ENCODE measurements at regions not wholly inside any gene's neighbourhood (a gene's known extent, or its start where the extent isn't known, plus 50 kb on each side); places are given as distances from the start of the nearest gene placed in this dataset.

DNA sequence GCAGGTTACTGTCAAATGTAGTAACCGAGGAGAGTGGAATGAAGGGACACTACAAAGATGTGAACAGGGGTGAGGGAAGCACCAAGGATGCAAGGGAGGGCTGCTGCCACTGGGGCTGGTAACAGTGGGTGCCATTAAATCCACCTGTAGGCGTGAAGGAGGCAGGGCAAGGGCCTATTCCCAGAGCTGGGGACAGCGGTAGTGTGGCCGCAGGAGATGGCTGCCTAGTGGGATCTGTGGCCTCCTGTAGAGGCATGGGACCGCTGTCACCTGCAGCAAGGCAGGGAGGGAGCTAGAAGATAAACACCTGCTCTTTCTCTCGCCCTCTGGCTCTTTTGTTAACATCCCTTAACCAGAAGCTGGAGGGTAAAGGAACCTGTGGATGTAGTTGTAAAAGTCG is 80.5 kb upstream of the CNIH3 start:
- peaks cover 5% of the 10 kb centered on the region for H3K4me1 Mint-ChIP-seq (ENCODE audit: low read depth, unreplicated experiment)
- H3K27me3 ChIP-seq (ENCODE audit: insufficient read depth, low read length) = no peaks in the 10 kb centered on the region
- no peak for TF ChIP-seq EZH2 (IDR thresholded peaks at IDR 0.05; ENCODE audit: insufficient read depth, low read length)
- TF ChIP-seq, protein P1, sequence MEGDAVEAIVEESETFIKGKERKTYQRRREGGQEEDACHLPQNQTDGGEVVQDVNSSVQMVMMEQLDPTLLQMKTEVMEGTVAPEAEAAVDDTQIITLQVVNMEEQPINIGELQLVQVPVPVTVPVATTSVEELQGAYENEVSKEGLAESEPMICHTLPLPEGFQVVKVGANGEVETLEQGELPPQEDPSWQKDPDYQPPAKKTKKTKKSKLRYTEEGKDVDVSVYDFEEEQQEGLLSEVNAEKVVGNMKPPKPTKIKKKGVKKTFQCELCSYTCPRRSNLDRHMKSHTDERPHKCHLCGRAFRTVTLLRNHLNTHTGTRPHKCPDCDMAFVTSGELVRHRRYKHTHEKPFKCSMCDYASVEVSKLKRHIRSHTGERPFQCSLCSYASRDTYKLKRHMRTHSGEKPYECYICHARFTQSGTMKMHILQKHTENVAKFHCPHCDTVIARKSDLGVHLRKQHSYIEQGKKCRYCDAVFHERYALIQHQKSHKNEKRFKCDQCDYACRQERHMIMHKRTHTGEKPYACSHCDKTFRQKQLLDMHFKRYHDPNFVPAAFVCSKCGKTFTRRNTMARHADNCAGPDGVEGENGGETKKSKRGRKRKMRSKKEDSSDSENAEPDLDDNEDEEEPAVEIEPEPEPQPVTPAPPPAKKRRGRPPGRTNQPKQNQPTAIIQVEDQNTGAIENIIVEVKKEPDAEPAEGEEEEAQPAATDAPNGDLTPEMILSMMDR (IDR thresholded peaks at IDR 0.05; ENCODE audit: insufficient read depth, low read depth, low read length) = no peak
- FAIRE-seq (no peak), DNase-seq (ENCODE audit: low read depth) (no peak)
- no peaks in the 10 kb centered on the region for H4K20me1 ChIP-seq (ENCODE audit: insufficient read depth, low read length)
- H3K27me3 Mint-ChIP-seq (ENCODE audit: low read depth, unreplicated experiment) = peaks cover 5% of the 10 kb centered on the region
- H3K4me3 Mint-ChIP-seq (ENCODE audit: unreplicated experiment) = no peak overlapping the region
- no peak overlapping the region for H3K27ac Mint-ChIP-seq (ENCODE audit: unreplicated experiment)
- no peak overlapping the region for H3K4me3 ChIP-seq (ENCODE audit: insufficient read depth, low read depth, low read length)
- no peak overlapping the region for H2AFZ ChIP-seq (ENCODE audit: low read depth, low read length)
- H3K27ac ChIP-seq (ENCODE audit: low read depth, low read length) = no peak overlapping the region
- no peak overlapping the region for H3K9ac ChIP-seq (ENCODE audit: low read length)
- no peaks in the 10 kb centered on the region for H3K36me3 Mint-ChIP-seq (ENCODE audit: low read depth, unreplicated experiment)
- H3K9me3 Mint-ChIP-seq (ENCODE audit: unreplicated experiment) = no peaks in the 10 kb centered on the region
- H3K79me2 ChIP-seq (ENCODE audit: insufficient read depth, low read length) = no peaks in the 10 kb centered on the region
- H3K9me3 ChIP-seq (ENCODE audit: insufficient read depth, low read depth, low read length) = no peaks in the 10 kb centered on the region
- H3K36me3 ChIP-seq (ENCODE audit: insufficient read depth, low read length) = no peaks in the 10 kb centered on the region
- peaks cover 13% of the 10 kb centered on the region for H3K4me1 ChIP-seq (ENCODE audit: insufficient read depth, low read length)
- no peak overlapping the region for H3K4me2 ChIP-seq (ENCODE audit: low read length)

DNA sequence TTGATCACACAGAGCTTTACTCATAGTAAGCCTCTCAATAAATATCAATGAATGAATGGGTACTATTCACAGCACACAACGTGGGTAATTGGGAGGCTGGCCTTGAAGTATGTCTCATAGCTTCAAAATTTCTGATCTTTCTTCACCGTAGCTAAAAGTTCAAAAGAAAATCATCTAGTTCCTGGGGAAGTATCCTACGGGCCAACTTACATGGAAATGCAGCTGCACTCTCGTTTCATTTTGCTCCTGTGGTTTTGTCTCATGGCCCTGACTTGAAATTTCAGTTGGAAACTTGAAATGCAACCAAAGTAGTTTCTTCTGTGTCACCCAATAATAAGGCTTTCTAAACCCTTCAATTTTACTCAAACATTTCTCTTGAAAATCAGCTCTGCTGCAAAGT is 76.1 kb upstream of the CNIH3 start:
- DNase-seq (ENCODE audit: low read depth) (peak; percentile 71), FAIRE-seq (no peak)
- no peak for TF ChIP-seq EZH2 (IDR thresholded peaks at IDR 0.05; ENCODE audit: insufficient read depth, low read length)
- TF ChIP-seq, protein P1 (IDR thresholded peaks at IDR 0.05; ENCODE audit: insufficient read depth, low read depth, low read length) = no peak
- H4K20me1 ChIP-seq (ENCODE audit: insufficient read depth, low read length) = no peaks in the 10 kb centered on the region
- Mint-ChIP-seq H3K4me1 (ENCODE audit: low read depth, unreplicated experiment) (peaks cover 44% of the 10 kb centered on the region), H3K27me3 (ENCODE audit: low read depth, unreplicated experiment) (peaks cover 5% of the 10 kb centered on the region), H3K4me3 (ENCODE audit: unreplicated experiment) (no peak overlapping the region), H3K27ac (ENCODE audit: unreplicated experiment) (no peak overlapping the region), H3K9me3 (ENCODE audit: unreplicated experiment) (peaks cover 3% of the 10 kb centered on the region), H3K36me3 (ENCODE audit: low read depth, unreplicated experiment) (no peaks in the 10 kb centered on the region)
- no peaks in the 10 kb centered on the region for H3K27me3 ChIP-seq (ENCODE audit: insufficient read depth, low read length)
- peak overlapping the region; percentile 15 for H3K27ac ChIP-seq (ENCODE audit: low read depth, low read length)
- H3K9ac ChIP-seq (ENCODE audit: low read length) = no peak overlapping the region
- no peak overlapping the region for H3K4me3 ChIP-seq (ENCODE audit: insufficient read depth, low read depth, low read length)
- H3K9me3 ChIP-seq (ENCODE audit: insufficient read depth, low read depth, low read length) = no peaks in the 10 kb centered on the region
- H3K4me2 ChIP-seq (ENCODE audit: low read length) = peak overlapping the region; percentile 60
- H3K36me3 ChIP-seq (ENCODE audit: insufficient read depth, low read length) = no peaks in the 10 kb centered on the region
- no peaks in the 10 kb centered on the region for H3K79me2 ChIP-seq (ENCODE audit: insufficient read depth, low read length)
- H2AFZ ChIP-seq (ENCODE audit: low read depth, low read length) = peak overlapping the region; percentile 50
- H3K4me1 ChIP-seq (ENCODE audit: insufficient read depth, low read length) = peaks cover 51% of the 10 kb centered on the region

DNA sequence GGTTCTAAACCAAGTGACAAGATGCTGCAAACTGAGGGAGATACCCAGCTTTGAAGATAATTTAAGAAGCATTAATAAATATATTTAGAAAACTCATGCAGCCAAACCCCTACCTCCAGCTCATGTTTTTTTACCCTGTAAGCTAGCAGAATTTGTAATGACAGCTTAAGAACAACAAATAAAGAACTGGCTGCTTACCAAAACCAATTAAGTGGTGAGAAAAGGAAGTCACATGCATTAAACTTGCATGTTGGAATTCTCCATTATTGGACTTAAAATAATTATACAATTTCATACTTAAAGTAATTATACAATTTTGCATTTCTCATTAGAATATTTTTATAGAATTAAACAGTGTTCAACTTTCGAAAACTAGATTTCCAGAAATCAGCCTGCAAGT is 75.6 kb upstream of the CNIH3 start:
- H3K9me3 ChIP-seq (ENCODE audit: insufficient read depth, low read depth, low read length) = no peaks in the 10 kb centered on the region
- no peaks in the 10 kb centered on the region for H3K36me3 ChIP-seq (ENCODE audit: insufficient read depth, low read length)
- Mint-ChIP-seq H3K27me3 (ENCODE audit: low read depth, unreplicated experiment) (peaks cover 2% of the 10 kb centered on the region), H3K9me3 (ENCODE audit: unreplicated experiment) (peaks cover 3% of the 10 kb centered on the region), H3K4me3 (ENCODE audit: unreplicated experiment) (no peak overlapping the region), H3K36me3 (ENCODE audit: low read depth, unreplicated experiment) (no peaks in the 10 kb centered on the region), H3K27ac (ENCODE audit: unreplicated experiment) (no peak overlapping the region), H3K4me1 (ENCODE audit: low read depth, unreplicated experiment) (peaks cover 44% of the 10 kb centered on the region)
- no peak for FAIRE-seq
- peaks cover 51% of the 10 kb centered on the region for H3K4me1 ChIP-seq (ENCODE audit: insufficient read depth, low read length)
- no peaks in the 10 kb centered on the region for H4K20me1 ChIP-seq (ENCODE audit: insufficient read depth, low read length)
- TF ChIP-seq EZH2 (IDR thresholded peaks at IDR 0.05; ENCODE audit: insufficient read depth, low read length) = no peak
- TF ChIP-seq, protein P1 (IDR thresholded peaks at IDR 0.05; ENCODE audit: insufficient read depth, low read depth, low read length) = no peak
- H3K9ac ChIP-seq (ENCODE audit: low read length) = no peak overlapping the region
- no peak for DNase-seq (ENCODE audit: low read depth)
- H3K79me2 ChIP-seq (ENCODE audit: insufficient read depth, low read length) = no peaks in the 10 kb centered on the region
- H3K4me2 ChIP-seq (ENCODE audit: low read length) = peak overlapping the region; percentile 60
- H3K27me3 ChIP-seq (ENCODE audit: insufficient read depth, low read length) = no peaks in the 10 kb centered on the region
- no peak overlapping the region for H3K4me3 ChIP-seq (ENCODE audit: insufficient read depth, low read depth, low read length)
- peak overlapping the region; percentile 15 for H3K27ac ChIP-seq (ENCODE audit: low read depth, low read length)
- H2AFZ ChIP-seq (ENCODE audit: low read depth, low read length) = no peak overlapping the region

All from astrocyte (in vitro differentiated cells and primary cell).